ENCODE measurements at regions not wholly inside any gene's neighbourhood (a gene's known extent, or its start where the extent isn't known, plus 50 kb on each side); places are given as distances from the start of the nearest gene placed in this dataset.

GRCh38 chr7:79828866-79829265 lies 305.8 kb upstream of the GNAI1 start:
- TF ChIP-seq POLR2A (IDR thresholded peaks at IDR 0.05; ENCODE audit: low read length), result no peak
- no peak for TF ChIP-seq GATA1 (IDR thresholded peaks at IDR 0.05; ENCODE audit: low read depth, low read length)
